K562 (cell line): ENCODE measurements at regions not wholly inside any gene's neighbourhood (a gene's known extent, or its start where the extent isn't known, plus 50 kb on each side); places are given as distances from the start of the nearest gene placed in this dataset.
A peak's percentile ranks its signal among the peaks of the same experiment; 100 is the strongest.
"Not testable (repeated sequence)": the region's sequence is repeated elsewhere in the genome, so short reads cannot be mapped to it uniquely, and the experiment has no call there.

Experiments
- ATAC-seq: fragments of 200-7000 bp; cut with Tn5 transposase; 3 replicates; pipeline ENCODE4 v1.9.1; 2020; ENCODE audit warnings: moderate library complexity
- BruUV-seq: library from RNA; stranded (reverse); fragments of 400-500 nt; replicated peaks from 2 replicates; lab custom pipeline; 2021; lab: Mats Ljungman, UMichigan
- CTCF ChIA-PET: fragments of 300-600 bp; formaldehyde crosslinking; extraction: SDS; loops from one replicate; lab custom pipeline; 2021; ENCODE audit warnings: low intra/inter-chr PET ratio; lab: Yijun Ruan, JAX
- POLR2A ChIA-PET: fragments of 300-600, 350-650 bp; sonication (Branson Sonifier 250); formaldehyde crosslinking; extraction: SDS; loops from one replicate; lab custom pipeline; 2021; ENCODE audit warnings: antibody characterized with exemption, inconsistent platforms; lab: Yijun Ruan, JAX
- DNase-seq, 4 experiments: peaks; one replicate each; pipeline versions ENCODE4 v3.0.0 to v3.0.0-alpha.2; 2011 to 2018; ENCODE audit warnings: low spot score in 3 of 4, mixed read lengths in 3 of 4; ENCODE audit errors: extremely low read depth in 1 of 4
- FAIRE-seq: peaks from 2 replicates; lab custom pipeline; 2011; peaks lifted over from hg19 to GRCh38; lab: Jason Lieb, UNC
- H2AFZ ChIP-seq: 2 replicates; pipeline ENCODE4 v1.6.0; 2011; ENCODE audit warnings: low read depth, low read length, control low read depth, inconsistent platforms
- H3K27ac ChIP-seq: fragments of 200-600 bp; 3 replicates; pipeline ENCODE4 v1.8.0; 2011; ENCODE audit warnings: low read depth, mild to moderate bottlenecking, control low read depth, inconsistent platforms, low read length, moderate library complexity, mixed read lengths; ENCODE audit errors: extremely low read depth
- H3K27me3 ChIP-seq, 2 experiments: fragments of 300-600 bp in 1 of 2; 2 replicates in 1 of 2; 3 replicates in 1 of 2; pipeline versions ENCODE4 v1.6.0 to v1.8.0; 2011; ENCODE audit warnings: inconsistent platforms in 2 of 2, low read length in 2 of 2, mild to moderate bottlenecking in 1 of 2, mixed read lengths in 1 of 2, moderate library complexity in 1 of 2; ENCODE audit not compliant: control insufficient read depth in 2 of 2, insufficient read depth in 2 of 2
- H3K36me3 ChIP-seq: fragments of 300-600 bp; 3 replicates; pipeline ENCODE4 v1.8.0; 2011; ENCODE audit warnings: mild to moderate bottlenecking, low read length, inconsistent platforms; ENCODE audit not compliant: control insufficient read depth, insufficient read depth
- H3K4me1 ChIP-seq, 2 experiments: fragments of 200-600 bp in 1 of 2; replicated peaks in 1 of 2; 2 replicates in 1 of 2; 3 replicates in 1 of 2; pipeline versions ENCODE4 v1.5.1 to v1.8.0; 2011; ENCODE audit warnings: inconsistent platforms in 2 of 2, low read length in 2 of 2, mild to moderate bottlenecking in 1 of 2, mixed read lengths in 1 of 2, moderate library complexity in 1 of 2; ENCODE audit not compliant: control insufficient read depth in 2 of 2, insufficient read depth in 2 of 2
- H3K4me2 ChIP-seq: 2 replicates; pipeline ENCODE4 v1.6.1; 2011; ENCODE audit warnings: low read length, control low read depth, inconsistent platforms, mixed read lengths; ENCODE audit not compliant: insufficient read depth
- H3K4me3 ChIP-seq: fragments of 200-600 bp; sonication (generic), shearing (Covaris generic); 2 replicates; pipeline ENCODE4 v1.5.1; 2016; ENCODE audit warnings: control low read depth, inconsistent platforms
- H3K79me2 ChIP-seq: fragments of 200-600 bp; 3 replicates; pipeline ENCODE4 v1.8.0; 2011; ENCODE audit warnings: low read length, inconsistent platforms; ENCODE audit not compliant: control insufficient read depth, insufficient read depth
- H3K9ac ChIP-seq, 2 experiments: 2 replicates each; pipeline versions ENCODE4 v1.6.0 to v1.6.1; 2011; ENCODE audit warnings: low read depth in 2 of 2, low read length in 2 of 2, control low read depth in 1 of 2, inconsistent platforms in 1 of 2, mild to moderate bottlenecking in 1 of 2, mixed read lengths in 1 of 2; ENCODE audit not compliant: insufficient read depth in 1 of 2
- H3K9me1 ChIP-seq: one replicate; pipeline ENCODE4 v1.6.0; 2011; ENCODE audit warnings: inconsistent platforms, mild to moderate bottlenecking, low read length, moderate library complexity; ENCODE audit not compliant: control insufficient read depth, insufficient read depth
- H3K9me3 ChIP-seq: replicated peaks from 2 replicates; pipeline ENCODE4 v1.5.1; 2011; ENCODE audit warnings: low read depth, low read length, inconsistent platforms; ENCODE audit not compliant: control insufficient read depth, insufficient read depth
- H4K20me1 ChIP-seq: replicated peaks from 2 replicates; pipeline ENCODE4 v1.6.1; 2011; ENCODE audit warnings: low read length, inconsistent platforms, mixed read lengths; ENCODE audit not compliant: control insufficient read depth, insufficient read depth
- ATF7 ChIP-seq: fragments of 450-650 bp; IDR thresholded peaks from 2 replicates; pipeline ENCODE4 v1.7.1; 2014; ENCODE audit warnings: mild to moderate bottlenecking, moderate library complexity
- GTF2A2 ChIP-seq: IDR thresholded peaks from 2 replicates; pipeline ENCODE4 v1.6.1; 2016; ENCODE audit warnings: mild to moderate bottlenecking, missing genetic modification characterization, missing compliant biosample characterization
- GTF2E2 ChIP-seq: fragments of 200-800 bp; sonication (Bioruptor generic); IDR thresholded peaks from 2 replicates; pipeline ENCODE4 v1.6.1; 2016; ENCODE audit warnings: missing genetic modification characterization, missing compliant biosample characterization
- NR2C1 ChIP-seq, 2 experiments: fragments of 450-650 bp; IDR thresholded peaks; 2 replicates each; pipeline ENCODE4 v1.6.1; 2017; ENCODE audit warnings: mild to moderate bottlenecking in 2 of 2, antibody characterized with exemption in 1 of 2, inconsistent platforms in 1 of 2, missing compliant biosample characterization in 1 of 2, missing genetic modification characterization in 1 of 2
- PHF8 ChIP-seq: fragments of 200-600 bp; sonication (generic); IDR thresholded peaks from 2 replicates; pipeline ENCODE4 v1.6.1; 2012; ENCODE audit warnings: mixed run types, mild to moderate bottlenecking, inconsistent platforms, low read length, moderate library complexity, borderline replicate concordance
- POLR2G ChIP-seq: fragments of 200-400 bp; formaldehyde crosslinking; IDR thresholded peaks from 2 replicates; pipeline ENCODE4 v1.6.1; 2017; ENCODE audit warnings: low read depth, mild to moderate bottlenecking, antibody characterized with exemption, low read length, moderate library complexity
- TAF9B ChIP-seq: fragments of 450-650 bp; IDR thresholded peaks from 2 replicates; pipeline ENCODE4 v1.6.1; 2018; ENCODE audit warnings: mild to moderate bottlenecking; ENCODE audit not compliant: partially characterized antibody
- ZBTB17 ChIP-seq: fragments of 450-650 bp; formaldehyde crosslinking; IDR thresholded peaks from 2 replicates; pipeline ENCODE4 v1.4.0; 2020; ENCODE audit warnings: mild to moderate bottlenecking
- WGBS: fragments of 100-300 bp; shearing (Covaris generic); methylation state at CpG from one replicate; pipeline ENCODE4 v1.1.6; 2016; ENCODE audit warnings: low coverage, mixed read lengths; ENCODE audit not compliant: insufficient coverage; ENCODE audit errors: missing lambda C conversion rate; 5-methylcytosine and 5-hydroxymethylcytosine counted together
- in situ Hi-C: fragments of 300-500 bp; cut with MboI; formaldehyde crosslinking; loops from 4 replicates; pipeline ENCODE4 v1.15.0; 2018; ENCODE audit warnings: inconsistent platforms, mixed read lengths
- intact Hi-C: fragments of 100-400 bp; cut with micrococcal nuclease; formaldehyde crosslinking; loops from 2 replicates; pipeline ENCODE4 v1.14.2; 2022
- TF ChIP-seq, protein P1 (sequence below): fragments of 200-800 bp; sonication (Bioruptor generic); IDR thresholded peaks from 2 replicates; pipeline ENCODE4 v1.6.1; 2017; ENCODE audit warnings: missing genetic modification characterization, missing compliant biosample characterization
- TF ChIP-seq, protein P2 (sequence below): sonication (generic); formaldehyde crosslinking; IDR thresholded peaks from 2 replicates; pipeline ENCODE4 v1.8.1; 2023; ENCODE audit warnings: mild to moderate bottlenecking, missing genetic modification reagents
- TF ChIP-seq, protein P3 (sequence below), 2 experiments: fragments of 450-650 bp in 1 of 2; sonication (generic) in 1 of 2; formaldehyde crosslinking in 1 of 2; IDR thresholded peaks in 1 of 2; conservative IDR thresholded peaks in 1 of 2; 2 replicates each; pipeline versions ENCODE4 v1.6.1 to v1.8.1; 2016 to 2023; ENCODE audit warnings: mild to moderate bottlenecking in 2 of 2, moderate library complexity in 2 of 2, inconsistent platforms in 1 of 2, missing genetic modification reagents in 1 of 2
- TF ChIP-seq, protein P4 (sequence below): fragments of 150-350 bp; conservative IDR thresholded peaks from 2 replicates; pipeline ENCODE4 v1.6.1; 2014; ENCODE audit warnings: low read length

DNA sequence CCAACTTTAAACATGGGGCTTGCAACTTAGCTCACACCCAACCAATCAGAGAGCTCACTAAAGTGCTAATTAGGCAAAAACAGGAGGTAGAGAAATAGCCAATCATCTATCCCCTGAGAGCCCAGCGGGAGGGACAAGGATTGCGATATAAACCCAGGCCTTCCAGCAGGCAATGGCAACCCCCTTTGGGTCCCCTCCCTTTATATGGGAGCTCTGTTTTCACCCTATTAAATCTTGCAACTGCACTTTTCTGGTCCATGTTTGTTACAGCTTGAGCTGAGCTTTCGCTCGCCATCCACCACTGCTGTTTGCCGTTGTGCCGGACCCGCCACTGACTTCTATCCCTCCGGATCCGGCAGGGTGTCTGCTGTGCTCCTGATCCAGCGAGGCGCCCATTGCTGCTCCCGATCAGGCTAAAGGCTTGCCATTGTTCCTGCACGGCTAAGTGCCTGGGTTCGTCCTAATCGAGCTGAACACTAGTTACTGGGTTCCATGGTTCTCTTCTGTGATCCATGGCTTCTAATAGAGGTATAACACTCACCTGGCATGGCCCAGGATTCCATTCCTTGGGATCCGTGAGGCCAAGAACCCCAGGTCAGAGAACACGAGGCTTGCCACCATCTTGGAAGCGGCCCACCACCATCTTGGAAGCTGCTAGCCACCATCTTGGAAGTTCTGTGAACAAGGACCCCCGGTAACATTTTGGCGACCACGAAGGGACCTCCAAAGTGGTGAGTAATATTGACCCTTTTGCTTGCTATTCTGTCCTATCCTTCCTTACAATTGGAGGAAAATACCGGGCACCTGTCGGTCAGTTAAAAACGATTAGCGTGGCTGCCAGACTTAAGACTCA is 161.3 kb upstream of the GCFC2 start:
- ATAC-seq (peak; percentile 88), FAIRE-seq (peak; percentile 80), DNase-seq (peak in 2 of 4 experiments; percentile 22 to 75)
- H3K36me3 ChIP-seq; H3K4me1 ChIP-seq; H3K27me3 ChIP-seq; H4K20me1 ChIP-seq; CTCF ChIA-PET; in situ Hi-C loops; H3K9me1 ChIP-seq; H3K9me3 ChIP-seq; intact Hi-C loops; BruUV-seq; TF ChIP-seq NR2C1 (IDR thresholded peaks at IDR 0.05): not testable (repeated sequence)
- H3K9ac ChIP-seq, result peak overlapping the region; percentile 86 to 94
- POLR2A ChIA-PET, result interaction anchor here (1.1 kb wide), 1 partner anchor 88 kb away, joined by 4 read pairs; no protein-coding TSS in a partner anchor
- H3K27ac ChIP-seq, result peak overlapping the region; percentile 94
- WGBS, result under 1% methylated on average over 21 of the region's 25 CpGs
- H3K79me2 ChIP-seq, result peaks cover 40% of the 10 kb centered on the region
- peak overlapping the region; percentile 75 for H3K4me2 ChIP-seq
- peak overlapping the region; percentile 91 for H2AFZ ChIP-seq
- H3K4me3 ChIP-seq, result peak overlapping the region; percentile 52
- TF ChIP-seq GTF2E2 (tag) (peak; percentile 52; the same call in 1 of the 2 replicates), GTF2A2 (tag) (peak; percentile 76), PHF8 (peak; percentile 31; the same call in 1 of the 2 replicates), ZBTB17 (peak; percentile 55; the same call in 1 of the 2 replicates), POLR2G (peak; percentile 64), NR2C1 (tag; IDR thresholded peaks at IDR 0.05) (peak; percentile 33), TAF9B (peak; percentile 50), ATF7 (peak; percentile 29; the same call in 1 of the 2 replicates)
- TF ChIP-seq, protein P1, sequence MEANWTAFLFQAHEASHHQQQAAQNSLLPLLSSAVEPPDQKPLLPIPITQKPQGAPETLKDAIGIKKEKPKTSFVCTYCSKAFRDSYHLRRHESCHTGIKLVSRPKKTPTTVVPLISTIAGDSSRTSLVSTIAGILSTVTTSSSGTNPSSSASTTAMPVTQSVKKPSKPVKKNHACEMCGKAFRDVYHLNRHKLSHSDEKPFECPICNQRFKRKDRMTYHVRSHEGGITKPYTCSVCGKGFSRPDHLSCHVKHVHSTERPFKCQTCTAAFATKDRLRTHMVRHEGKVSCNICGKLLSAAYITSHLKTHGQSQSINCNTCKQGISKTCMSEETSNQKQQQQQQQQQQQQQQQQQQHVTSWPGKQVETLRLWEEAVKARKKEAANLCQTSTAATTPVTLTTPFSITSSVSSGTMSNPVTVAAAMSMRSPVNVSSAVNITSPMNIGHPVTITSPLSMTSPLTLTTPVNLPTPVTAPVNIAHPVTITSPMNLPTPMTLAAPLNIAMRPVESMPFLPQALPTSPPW (CRISPR knock-in tag), result peak; percentile 32; the same call in 1 of the 2 replicates
- TF ChIP-seq, protein P2, sequence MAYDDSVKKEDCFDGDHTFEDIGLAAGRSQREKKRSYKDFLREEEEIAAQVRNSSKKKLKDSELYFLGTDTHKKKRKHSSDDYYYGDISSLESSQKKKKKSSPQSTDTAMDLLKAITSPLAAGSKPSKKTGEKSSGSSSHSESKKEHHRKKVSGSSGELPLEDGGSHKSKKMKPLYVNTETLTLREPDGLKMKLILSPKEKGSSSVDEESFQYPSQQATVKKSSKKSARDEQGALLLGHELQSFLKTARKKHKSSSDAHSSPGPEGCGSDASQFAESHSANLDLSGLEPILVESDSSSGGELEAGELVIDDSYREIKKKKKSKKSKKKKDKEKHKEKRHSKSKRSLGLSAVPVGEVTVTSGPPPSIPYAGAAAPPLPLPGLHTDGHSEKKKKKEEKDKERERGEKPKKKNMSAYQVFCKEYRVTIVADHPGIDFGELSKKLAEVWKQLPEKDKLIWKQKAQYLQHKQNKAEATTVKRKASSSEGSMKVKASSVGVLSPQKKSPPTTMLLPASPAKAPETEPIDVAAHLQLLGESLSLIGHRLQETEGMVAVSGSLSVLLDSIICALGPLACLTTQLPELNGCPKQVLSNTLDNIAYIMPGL (CRISPR knock-in tag), result 0 out of 2 replicates have a peak, but pooled peaks have one; percentile 58
- TF ChIP-seq, protein P3, sequence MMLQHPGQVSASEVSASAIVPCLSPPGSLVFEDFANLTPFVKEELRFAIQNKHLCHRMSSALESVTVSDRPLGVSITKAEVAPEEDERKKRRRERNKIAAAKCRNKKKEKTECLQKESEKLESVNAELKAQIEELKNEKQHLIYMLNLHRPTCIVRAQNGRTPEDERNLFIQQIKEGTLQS (IDR thresholded peaks at IDR 0.05), result not testable (repeated sequence)
- TF ChIP-seq, protein P3 (CRISPR knock-in tag; conservative IDR thresholded peaks at IDR 0.05), result 0 out of 2 replicates have a peak, but pooled peaks have one; percentile 38
- TF ChIP-seq, protein P4, sequence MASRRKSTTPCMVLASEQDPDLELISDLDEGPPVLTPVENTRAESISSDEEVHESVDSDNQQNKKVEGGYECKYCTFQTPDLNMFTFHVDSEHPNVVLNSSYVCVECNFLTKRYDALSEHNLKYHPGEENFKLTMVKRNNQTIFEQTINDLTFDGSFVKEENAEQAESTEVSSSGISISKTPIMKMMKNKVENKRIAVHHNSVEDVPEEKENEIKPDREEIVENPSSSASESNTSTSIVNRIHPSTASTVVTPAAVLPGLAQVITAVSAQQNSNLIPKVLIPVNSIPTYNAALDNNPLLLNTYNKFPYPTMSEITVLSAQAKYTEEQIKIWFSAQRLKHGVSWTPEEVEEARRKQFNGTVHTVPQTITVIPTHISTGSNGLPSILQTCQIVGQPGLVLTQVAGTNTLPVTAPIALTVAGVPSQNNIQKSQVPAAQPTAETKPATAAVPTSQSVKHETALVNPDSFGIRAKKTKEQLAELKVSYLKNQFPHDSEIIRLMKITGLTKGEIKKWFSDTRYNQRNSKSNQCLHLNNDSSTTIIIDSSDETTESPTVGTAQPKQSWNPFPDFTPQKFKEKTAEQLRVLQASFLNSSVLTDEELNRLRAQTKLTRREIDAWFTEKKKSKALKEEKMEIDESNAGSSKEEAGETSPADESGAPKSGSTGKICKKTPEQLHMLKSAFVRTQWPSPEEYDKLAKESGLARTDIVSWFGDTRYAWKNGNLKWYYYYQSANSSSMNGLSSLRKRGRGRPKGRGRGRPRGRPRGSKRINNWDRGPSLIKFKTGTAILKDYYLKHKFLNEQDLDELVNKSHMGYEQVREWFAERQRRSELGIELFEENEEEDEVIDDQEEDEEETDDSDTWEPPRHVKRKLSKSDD, result peak; percentile 89
